ENCODE measurements at regions not wholly inside any gene's neighbourhood (a gene's known extent, or its start where the extent isn't known, plus 50 kb on each side); places are given as distances from the start of the nearest gene placed in this dataset.

GRCh38 chr2:5315512-5315911 is 376.7 kb upstream of the SOX11 start:
- Histone ChIP-seq H3K36me3 (replicated peaks; ENCODE audit: control insufficient read depth, insufficient read depth, low read length) (no peaks in the 10 kb centered on the region), H3K4me3 (ENCODE audit: insufficient read depth, low read depth, low read length) (no peak overlapping the region), H3K27me3 (ENCODE audit: control insufficient read depth, insufficient read depth, low read length) (no peaks in the 10 kb centered on the region)
- no peak for DNase-seq

GRCh38 chr2:5316001-5316490 is 376.1 kb upstream of the SOX11 start:
- no peaks in the 10 kb centered on the region for H3K36me3 ChIP-seq (replicated peaks; ENCODE audit: control insufficient read depth, insufficient read depth, low read length)
- H3K27me3 ChIP-seq (ENCODE audit: control insufficient read depth, insufficient read depth, low read length), result no peaks in the 10 kb centered on the region
- H3K4me3 ChIP-seq (ENCODE audit: insufficient read depth, low read depth, low read length), result no peak overlapping the region
- DNase-seq, result no peak

DNA sequence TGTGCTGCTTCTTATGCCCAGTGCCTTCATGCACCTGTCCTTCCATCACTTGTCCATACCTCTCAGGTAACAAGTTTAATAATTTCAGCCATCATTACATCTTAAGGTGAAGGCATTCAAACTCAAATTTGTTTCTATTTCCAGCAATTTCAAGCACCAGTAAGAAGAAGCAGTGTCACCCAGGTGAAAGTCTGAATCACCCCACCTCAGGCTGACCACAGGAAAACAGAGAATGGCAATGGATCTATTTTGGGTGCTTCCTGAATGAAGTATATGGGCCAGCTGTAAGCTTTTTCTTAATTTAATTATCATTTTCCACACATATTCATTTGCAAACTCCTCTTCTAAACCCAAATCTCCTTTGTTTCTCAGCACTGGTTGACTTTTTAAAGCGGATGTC is 372.7 kb upstream of the SOX11 start:
- Histone ChIP-seq H3K4me3 (ENCODE audit: insufficient read depth, low read depth, low read length) (no peak overlapping the region), H3K36me3 (replicated peaks; ENCODE audit: control insufficient read depth, insufficient read depth, low read length) (no peaks in the 10 kb centered on the region), H3K27me3 (ENCODE audit: control insufficient read depth, insufficient read depth, low read length) (no peaks in the 10 kb centered on the region)
- DNase-seq, result no peak

- DNase-seq, result no peak
- Histone ChIP-seq H3K4me3 (ENCODE audit: insufficient read depth, low read depth, low read length) (no peak overlapping the region), H3K27me3 (ENCODE audit: control insufficient read depth, insufficient read depth, low read length) (no peaks in the 10 kb centered on the region), H3K36me3 (replicated peaks; ENCODE audit: control insufficient read depth, insufficient read depth, low read length) (no peaks in the 10 kb centered on the region)
These were observed 369.8 kb upstream of the SOX11 start for GRCh38 chr2:5322396-5322795.

DNA sequence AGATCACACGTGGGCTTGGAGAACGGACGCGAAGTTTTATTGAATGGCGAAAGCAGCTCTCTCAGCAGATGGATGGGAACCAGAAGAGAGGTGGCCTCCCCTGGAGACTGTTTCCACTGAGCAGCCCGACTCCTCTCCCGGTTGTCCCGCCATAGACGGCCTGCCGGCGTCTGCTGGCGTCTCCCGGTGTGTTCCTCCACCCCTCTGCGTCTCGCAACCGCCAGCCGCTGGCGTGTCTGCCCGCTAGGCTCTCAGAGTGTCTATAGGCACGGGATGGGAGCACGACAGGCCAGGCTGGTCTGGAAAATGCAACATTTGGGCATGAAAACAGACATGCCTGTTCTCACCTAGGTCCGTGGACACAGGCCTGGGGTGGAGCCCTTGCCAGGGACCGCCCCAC is 366.7 kb upstream of the SOX11 start:
- no peak overlapping the region for H3K4me3 ChIP-seq (ENCODE audit: insufficient read depth, low read depth, low read length)
- no peak for DNase-seq
- no peaks in the 10 kb centered on the region for H3K36me3 ChIP-seq (replicated peaks; ENCODE audit: control insufficient read depth, insufficient read depth, low read length)
- no peaks in the 10 kb centered on the region for H3K27me3 ChIP-seq (ENCODE audit: control insufficient read depth, insufficient read depth, low read length)

DNA sequence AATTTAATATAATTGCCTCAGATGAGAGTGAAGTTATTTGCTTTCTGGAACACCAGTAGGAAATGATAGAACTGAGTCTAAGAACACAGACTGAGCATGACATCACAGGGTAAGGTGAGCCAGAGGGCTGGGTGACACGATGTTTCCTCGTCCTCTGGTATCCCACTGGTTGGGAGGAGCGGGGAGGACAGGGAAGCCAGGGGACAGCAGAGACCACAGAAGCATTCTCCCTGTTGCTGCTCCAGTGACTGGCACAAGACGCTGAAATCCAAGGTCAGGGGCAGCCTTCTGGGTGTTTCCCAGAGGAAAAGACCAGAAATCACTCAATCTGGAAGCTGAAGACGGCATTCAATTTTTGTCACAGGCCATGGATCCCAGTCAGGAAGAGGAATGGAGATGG is 363.4 kb upstream of the SOX11 start:
- H3K27me3 ChIP-seq (ENCODE audit: control insufficient read depth, insufficient read depth, low read length), result no peaks in the 10 kb centered on the region
- no peak overlapping the region for H3K4me3 ChIP-seq (ENCODE audit: insufficient read depth, low read depth, low read length)
- H3K36me3 ChIP-seq (replicated peaks; ENCODE audit: control insufficient read depth, insufficient read depth, low read length), result no peaks in the 10 kb centered on the region
- no peak for DNase-seq

DNA sequence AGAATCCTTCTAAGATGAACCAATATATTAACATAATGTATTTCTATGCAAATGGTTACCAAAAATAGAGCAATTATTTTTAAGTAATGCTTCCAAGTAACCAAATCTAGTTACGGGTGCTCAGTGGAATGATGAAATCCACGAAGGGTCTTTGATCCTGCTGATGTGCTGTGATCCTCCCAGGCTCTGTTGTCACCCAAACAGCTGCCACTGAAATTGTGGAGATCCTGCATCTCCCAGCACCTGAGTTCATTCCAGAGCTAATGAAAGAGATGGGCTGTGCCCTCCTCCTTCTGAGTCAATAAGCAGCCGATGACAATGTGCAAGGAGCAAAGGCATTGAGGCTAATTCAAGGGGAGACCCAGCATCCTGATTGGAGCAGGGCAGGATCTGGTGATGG is 362.4 kb upstream of the SOX11 start:
- no peaks in the 10 kb centered on the region for H3K27me3 ChIP-seq (ENCODE audit: control insufficient read depth, insufficient read depth, low read length)
- DNase-seq, result no peak
- no peaks in the 10 kb centered on the region for H3K36me3 ChIP-seq (replicated peaks; ENCODE audit: control insufficient read depth, insufficient read depth, low read length)
- no peak overlapping the region for H3K4me3 ChIP-seq (ENCODE audit: insufficient read depth, low read depth, low read length)

GRCh38 chr2:5330961-5331360 is 361.2 kb upstream of the SOX11 start:
- DNase-seq, result no peak
- no peak overlapping the region for H3K4me3 ChIP-seq (ENCODE audit: insufficient read depth, low read depth, low read length)
- H3K27me3 ChIP-seq (ENCODE audit: control insufficient read depth, insufficient read depth, low read length), result no peaks in the 10 kb centered on the region
- no peaks in the 10 kb centered on the region for H3K36me3 ChIP-seq (replicated peaks; ENCODE audit: control insufficient read depth, insufficient read depth, low read length)

- Histone ChIP-seq H3K4me3 (ENCODE audit: insufficient read depth, low read depth, low read length) (no peak overlapping the region), H3K27me3 (ENCODE audit: control insufficient read depth, insufficient read depth, low read length) (no peaks in the 10 kb centered on the region), H3K36me3 (replicated peaks; ENCODE audit: control insufficient read depth, insufficient read depth, low read length) (no peaks in the 10 kb centered on the region)
- no peak for DNase-seq
These were observed 359.3 kb upstream of the SOX11 start for GRCh38 chr2:5332925-5333324.

DNA sequence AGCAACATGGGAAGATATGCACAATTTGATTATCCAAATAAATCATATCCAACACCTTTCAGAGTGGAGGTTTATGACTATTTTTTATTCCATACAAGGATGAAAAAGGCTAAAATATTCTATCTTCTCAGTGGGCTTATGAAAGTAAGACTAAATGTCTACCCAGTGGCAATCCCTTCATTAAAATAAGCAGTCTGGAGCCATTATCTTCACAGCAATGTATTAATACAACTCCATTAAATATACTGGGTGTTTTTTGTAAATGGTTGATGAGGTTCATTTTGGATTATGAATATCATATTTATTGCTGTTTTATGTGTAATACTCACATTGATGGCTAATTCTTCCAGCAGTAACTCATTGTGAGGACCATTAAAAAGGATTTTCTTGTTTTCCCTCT is 352.7 kb upstream of the SOX11 start:
- DNase-seq, result no peak
- no peaks in the 10 kb centered on the region for H3K36me3 ChIP-seq (replicated peaks; ENCODE audit: control insufficient read depth, insufficient read depth, low read length)
- no peaks in the 10 kb centered on the region for H3K27me3 ChIP-seq (ENCODE audit: control insufficient read depth, insufficient read depth, low read length)
- no peak overlapping the region for H3K4me3 ChIP-seq (ENCODE audit: insufficient read depth, low read depth, low read length)

DNA sequence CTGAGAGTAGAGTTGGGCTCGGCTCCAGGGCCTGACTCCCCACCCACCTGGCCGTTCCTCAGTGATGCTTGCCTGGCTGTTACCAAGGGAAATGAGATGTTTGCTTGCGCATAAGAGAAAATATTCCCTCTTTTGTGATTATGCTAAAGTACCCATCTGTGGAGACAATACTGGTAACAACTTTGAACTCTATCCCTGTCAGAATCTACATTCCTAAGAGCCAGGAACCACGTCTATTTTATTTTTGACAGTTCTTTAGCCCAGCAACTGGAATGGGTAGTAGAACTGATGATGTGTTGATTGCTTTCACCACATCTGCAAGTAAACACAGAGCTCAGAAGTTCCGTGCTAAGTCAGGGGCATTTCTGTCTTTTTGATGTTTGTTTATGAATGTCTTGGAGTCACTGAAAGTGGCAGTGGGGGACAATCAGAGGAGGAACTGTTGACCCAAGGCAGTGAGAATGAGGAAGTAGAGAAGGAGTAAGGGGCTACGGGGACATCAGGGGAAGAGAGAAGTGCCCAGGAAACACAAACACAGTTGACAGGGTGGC is 348.3 kb upstream of the SOX11 start:
- Histone ChIP-seq H3K36me3 (replicated peaks; ENCODE audit: control insufficient read depth, insufficient read depth, low read length) (no peaks in the 10 kb centered on the region), H3K27me3 (ENCODE audit: control insufficient read depth, insufficient read depth, low read length) (no peaks in the 10 kb centered on the region), H3K4me3 (ENCODE audit: insufficient read depth, low read depth, low read length) (no peak overlapping the region)
- no peak for DNase-seq

- Histone ChIP-seq H3K36me3 (replicated peaks; ENCODE audit: control insufficient read depth, insufficient read depth, low read length) (no peaks in the 10 kb centered on the region), H3K4me3 (ENCODE audit: insufficient read depth, low read depth, low read length) (no peak overlapping the region), H3K27me3 (ENCODE audit: control insufficient read depth, insufficient read depth, low read length) (no peaks in the 10 kb centered on the region)
- no peak for DNase-seq
These were observed 339.9 kb upstream of the SOX11 start for GRCh38 chr2:5352286-5352685.

- Histone ChIP-seq H3K4me3 (ENCODE audit: insufficient read depth, low read depth, low read length) (no peak overlapping the region), H3K27me3 (ENCODE audit: control insufficient read depth, insufficient read depth, low read length) (no peaks in the 10 kb centered on the region), H3K36me3 (replicated peaks; ENCODE audit: control insufficient read depth, insufficient read depth, low read length) (no peaks in the 10 kb centered on the region)
- no peak for DNase-seq
These were observed 338.6 kb upstream of the SOX11 start for GRCh38 chr2:5353565-5353964.

DNA sequence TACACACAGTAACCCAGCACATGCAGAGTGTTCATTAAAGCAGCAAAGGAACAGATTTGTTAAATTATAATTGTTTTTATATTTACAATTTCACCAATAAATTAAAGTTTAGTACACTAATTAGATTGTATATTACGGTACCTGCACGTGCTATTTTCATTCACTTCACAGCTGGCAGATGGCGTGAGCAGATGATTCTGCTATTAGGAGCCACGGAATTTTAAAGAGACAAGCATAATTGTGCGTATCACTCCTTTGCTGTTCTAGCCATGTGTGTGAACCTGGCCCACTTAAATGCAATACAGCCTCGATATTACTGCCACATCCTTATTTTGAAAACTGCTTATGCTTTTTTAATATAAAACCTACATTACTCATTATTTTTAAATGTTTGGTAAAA is 332.8 kb upstream of the SOX11 start:
- no peaks in the 10 kb centered on the region for H3K36me3 ChIP-seq (replicated peaks; ENCODE audit: control insufficient read depth, insufficient read depth, low read length)
- H3K4me3 ChIP-seq (ENCODE audit: insufficient read depth, low read depth, low read length), result no peak overlapping the region
- no peak for DNase-seq
- no peaks in the 10 kb centered on the region for H3K27me3 ChIP-seq (ENCODE audit: control insufficient read depth, insufficient read depth, low read length)

DNA sequence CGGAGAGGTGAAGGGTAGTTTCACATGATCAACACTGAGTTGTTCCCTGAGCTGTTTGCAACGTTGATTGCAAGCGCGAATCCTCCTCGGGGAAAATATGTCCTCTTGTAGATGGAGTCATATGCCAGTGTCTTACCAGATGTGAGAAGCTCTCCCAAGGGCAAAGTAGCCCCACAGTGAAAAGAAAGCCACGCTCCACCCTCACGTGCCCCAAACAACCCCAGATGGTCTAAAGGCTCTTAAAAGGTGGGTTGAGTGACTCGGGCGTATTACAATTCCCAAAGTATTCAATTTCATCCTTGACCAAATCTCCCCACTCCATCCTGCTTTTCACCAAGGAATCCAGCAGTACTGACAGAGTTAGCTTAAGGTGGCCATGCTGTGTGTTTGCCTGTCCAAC is 332.1 kb upstream of the SOX11 start:
- no peak for DNase-seq
- Histone ChIP-seq H3K4me3 (ENCODE audit: insufficient read depth, low read depth, low read length) (no peak overlapping the region), H3K27me3 (ENCODE audit: control insufficient read depth, insufficient read depth, low read length) (no peaks in the 10 kb centered on the region), H3K36me3 (replicated peaks; ENCODE audit: control insufficient read depth, insufficient read depth, low read length) (no peaks in the 10 kb centered on the region)

- Histone ChIP-seq H3K27me3 (ENCODE audit: control insufficient read depth, insufficient read depth, low read length) (no peaks in the 10 kb centered on the region), H3K4me3 (ENCODE audit: insufficient read depth, low read depth, low read length) (no peak overlapping the region), H3K36me3 (replicated peaks; ENCODE audit: control insufficient read depth, insufficient read depth, low read length) (no peaks in the 10 kb centered on the region)
- no peak for DNase-seq
These were observed 327.8 kb upstream of the SOX11 start for GRCh38 chr2:5364361-5364760.
